B cell (primary cell): ENCODE measurements at regions not wholly inside any gene's neighbourhood (a gene's known extent, or its start where the extent isn't known, plus 50 kb on each side); places are given as distances from the start of the nearest gene placed in this dataset.

Experiments
- ATAC-seq: fragments of 200-7000 bp; cut with Tn5 transposase; one replicate; pipeline ENCODE4 v1.10.0; 2021; ENCODE audit warnings: low read depth, mild to moderate bottlenecking, moderate number of reproducible peaks, moderate library complexity
- CTCF ChIA-PET: fragments of 350-600 bp; sonication (Branson Sonifier 250); formaldehyde crosslinking; loops from one replicate; lab custom pipeline; 2021; ENCODE audit warnings: antibody characterized with exemption, inconsistent platforms; lab: Charles Lee
- POLR2A ChIA-PET: fragments of 350-600 bp; sonication (Branson Sonifier 250); formaldehyde crosslinking; loops from one replicate; lab custom pipeline; 2021; ENCODE audit warnings: antibody characterized with exemption; lab: Charles Lee
- DNase-seq: peaks from one replicate; pipeline ENCODE4 v3.0.0; 2013
- H2AFZ ChIP-seq: 2 replicates; pipeline ENCODE4 v1.6.1; 2012; ENCODE audit warnings: mild to moderate bottlenecking, low read depth, low read length; ENCODE audit not compliant: insufficient read depth, poor library complexity, severe bottlenecking
- H3K27ac ChIP-seq, 2 donors: 1 replicate in 1 of 2; 2 replicates in 1 of 2; pipeline ENCODE4 v1.5.1; 2012 to 2013; ENCODE audit warnings: low read length in 2 of 2, mild to moderate bottlenecking in 2 of 2, moderate library complexity in 1 of 2
- H3K27me3 ChIP-seq, 4 experiments: fragments of 200-600 bp in 1 of 4; sonication (generic) in 1 of 4; replicated peaks in 1 of 4; 1 replicate in 2 of 4; 2 replicates in 2 of 4; pipeline versions ENCODE4 v1.6.1 to v1.7.0; 2013 to 2016; ENCODE audit warnings: low read length in 3 of 4, mild to moderate bottlenecking in 2 of 4, mixed read lengths in 1 of 4, moderate library complexity in 1 of 4; ENCODE audit not compliant: insufficient read depth in 4 of 4, control insufficient read depth in 3 of 4; ENCODE audit errors: control extremely low read depth in 1 of 4
- H3K36me3 ChIP-seq, 2 experiments: replicated peaks in 1 of 2; 1 replicate in 1 of 2; 2 replicates in 1 of 2; pipeline versions ENCODE4 v1.6.1 to v1.7.1; 2013; ENCODE audit warnings: low read length in 1 of 2; ENCODE audit not compliant: insufficient read depth in 2 of 2, control insufficient read depth in 1 of 2; ENCODE audit errors: control extremely low read depth in 1 of 2, extremely low read depth in 1 of 2
- H3K4me1 ChIP-seq, 2 donors: fragments of 200-600 bp in 1 of 2; sonication (generic) in 1 of 2; 1 replicate in 1 of 2; 2 replicates in 1 of 2; pipeline versions ENCODE4 v1.5.1 to v1.6.1; 2013 to 2017; ENCODE audit warnings: low read length in 2 of 2; ENCODE audit not compliant: control insufficient read depth in 2 of 2, insufficient read depth in 2 of 2
- H3K4me2 ChIP-seq: replicated peaks from 2 replicates; pipeline ENCODE3; 2012; ENCODE audit warnings: mild to moderate bottlenecking, low read depth, low read length; ENCODE audit not compliant: poor library complexity, severe bottlenecking
- H3K4me3 ChIP-seq, 5 experiments: fragments of 200-600 bp in 1 of 5; sonication (generic) in 1 of 5; 1 replicate in 3 of 5; 2 replicates in 2 of 5; pipeline versions ENCODE4 v1.5.1 to v1.7.0; 2011 to 2016; ENCODE audit warnings: low read length in 4 of 5, mild to moderate bottlenecking in 4 of 5, low read depth in 2 of 5, control low read depth in 1 of 5, moderate library complexity in 1 of 5; ENCODE audit not compliant: insufficient read depth in 1 of 5; ENCODE audit errors: control extremely low read depth in 1 of 5, extremely low read depth in 1 of 5
- H3K79me2 ChIP-seq: fragments of 200-600 bp; sonication (generic); one replicate; pipeline ENCODE4 v1.6.0; 2016; ENCODE audit warnings: low read length; ENCODE audit not compliant: control insufficient read depth, insufficient read depth
- H3K9ac ChIP-seq: fragments of 200-600 bp; sonication (generic); 2 replicates; pipeline ENCODE4 v1.6.1; 2017; ENCODE audit warnings: mild to moderate bottlenecking, low read length, moderate library complexity
- H3K9me3 ChIP-seq, 3 donors: one replicate each; pipeline versions ENCODE4 v1.6.1 to v1.7.1; 2013; ENCODE audit warnings: low read length in 2 of 3; ENCODE audit not compliant: control insufficient read depth in 2 of 3, insufficient read depth in 1 of 3; ENCODE audit errors: control extremely low read depth in 1 of 3
- H4K20me1 ChIP-seq: 2 replicates; pipeline ENCODE4 v1.6.0; 2012; ENCODE audit warnings: mild to moderate bottlenecking, low read length; ENCODE audit not compliant: insufficient read depth, control insufficient read depth, poor library complexity, severe bottlenecking
- H3K27ac Mint-ChIP-seq: one replicate; pipeline ENCODE4 v1.8.0; 2021; ENCODE audit warnings: mixed read lengths
- H3K27me3 Mint-ChIP-seq: one replicate; pipeline ENCODE4 v1.8.0; 2021; ENCODE audit warnings: mixed read lengths
- H3K4me1 Mint-ChIP-seq: one replicate; pipeline ENCODE4 v1.8.0; 2021; ENCODE audit warnings: mixed read lengths
- H3K4me3 Mint-ChIP-seq: one replicate; pipeline ENCODE4 v1.8.0; 2021; ENCODE audit warnings: mixed read lengths
- H3K9me3 Mint-ChIP-seq: one replicate; pipeline ENCODE4 v1.8.0; 2022; ENCODE audit warnings: mixed read lengths; ENCODE audit not compliant: insufficient read depth
- CTCF ChIP-seq: fragments of 200-600 bp; IDR thresholded peaks from one replicate; pipeline ENCODE4 v1.8.0; 2022; ENCODE audit warnings: antibody characterized with exemption, mild to moderate bottlenecking
- EZH2 ChIP-seq: IDR thresholded peaks from 2 replicates; pipeline ENCODE4 v1.6.1; 2012; ENCODE audit warnings: borderline replicate concordance, low read depth, mild to moderate bottlenecking, moderate library complexity, low read length; ENCODE audit not compliant: insufficient read depth, poor library complexity, severe bottlenecking
- WGBS: methylation state at CpG from one replicate; pipeline ENCODE4 v1.1.5; 2013; ENCODE audit warnings: missing lambda C conversion rate; ENCODE audit not compliant: insufficient coverage; 5-methylcytosine and 5-hydroxymethylcytosine counted together
- intact Hi-C: fragments of 100-400 bp; cut with micrococcal nuclease; formaldehyde crosslinking; loops from one replicate; pipeline ENCODE4 v1.10.0; 2022

- Histone ChIP-seq H3K9ac (no peak overlapping the region), H3K4me3 (no peak overlapping the region), H3K79me2 (no peaks in the 10 kb centered on the region), H3K36me3 (no peaks in the 10 kb centered on the region), H3K27me3 (no peaks in the 10 kb centered on the region), H3K9me3 (peaks cover 0 to 5% (median 0%) of the 10 kb centered on the region in 3 donors), H3K27ac (no peak overlapping the region), H4K20me1 (no peaks in the 10 kb centered on the region), H2AFZ (no peak overlapping the region), H3K4me1 (no peaks in the 10 kb centered on the region), H3K4me2 (no peak overlapping the region)
- TF ChIP-seq CTCF (no peak), EZH2 (no peak)
- Mint-ChIP-seq H3K27me3 (no peaks in the 10 kb centered on the region), H3K27ac (no peak overlapping the region), H3K4me3 (no peak overlapping the region), H3K4me1 (no peaks in the 10 kb centered on the region), H3K9me3 (no peaks in the 10 kb centered on the region)
- intact Hi-C loops = no loop called here
- CTCF ChIA-PET = no interaction called here
- POLR2A ChIA-PET = no interaction called here
- WGBS = 90% methylated on average over 2 of the region's 5 CpGs
- DNase-seq = no peak
- no peak for ATAC-seq
These were observed 225.4 kb upstream of the AGA start for GRCh38 chr4:177667687-177668086.

GRCh38 chr4:177671387-177671786 lies 229.2 kb upstream of the AGA start:
- Mint-ChIP-seq H3K4me3 (no peak overlapping the region), H3K27ac (no peak overlapping the region), H3K9me3 (no peaks in the 10 kb centered on the region), H3K27me3 (no peaks in the 10 kb centered on the region), H3K4me1 (no peaks in the 10 kb centered on the region)
- POLR2A ChIA-PET = no interaction called here
- Histone ChIP-seq H4K20me1 (no peaks in the 10 kb centered on the region), H3K36me3 (no peaks in the 10 kb centered on the region), H3K27ac (no peak overlapping the region), H3K4me3 (no peak overlapping the region), H3K9me3 (no peaks in the 10 kb centered on the region), H2AFZ (no peak overlapping the region), H3K4me2 (no peak overlapping the region), H3K79me2 (no peaks in the 10 kb centered on the region), H3K9ac (no peak overlapping the region), H3K27me3 (no peaks in the 10 kb centered on the region), H3K4me1 (no peaks in the 10 kb centered on the region)
- no peak for TF ChIP-seq EZH2
- ATAC-seq = no peak
- intact Hi-C loops = no loop called here
- CTCF ChIA-PET = no interaction called here
- WGBS = 94% methylated on average over 2 of the region's 3 CpGs
- DNase-seq = no peak
